H1 (cell line): ENCODE measurements at regions not wholly inside any gene's neighbourhood (a gene's known extent, or its start where the extent isn't known, plus 50 kb on each side); places are given as distances from the start of the nearest gene placed in this dataset.
"Not testable (repeated sequence)": the region's sequence is repeated elsewhere in the genome, so short reads cannot be mapped to it uniquely, and the experiment has no call there.

ENCODE experiments used
- CTCF ChIA-PET: fragments of 300-600 bp; sonication (Branson Sonifier 250); formaldehyde crosslinking; loops from one replicate; lab custom pipeline; 2021; ENCODE audit not compliant: partially characterized antibody; lab: Charles Lee
- POLR2A ChIA-PET: fragments of 300-600 bp; sonication (Branson Sonifier 250); formaldehyde crosslinking; loops from one replicate; lab custom pipeline; 2021; ENCODE audit warnings: inconsistent platforms; ENCODE audit not compliant: partially characterized antibody; lab: Charles Lee
- DNase-seq, 2 experiments: peaks; one replicate each; pipeline versions ENCODE4 v3.0.0 to v3.0.0-alpha.2; 2010 to 2022; ENCODE audit warnings: low spot score in 2 of 2, low read depth in 1 of 2, mixed read lengths in 1 of 2
- FAIRE-seq: peaks from 2 replicates; lab custom pipeline; 2011; peaks lifted over from hg19 to GRCh38; lab: Jason Lieb, UNC
- H2AFZ ChIP-seq: 2 replicates; pipeline ENCODE4 v1.8.1; 2012; ENCODE audit warnings: low read length, inconsistent platforms
- H2AK5ac ChIP-seq: 2 replicates; pipeline ENCODE4 v1.6.1; 2013; ENCODE audit warnings: low read depth, low read length
- H2BK120ac ChIP-seq: replicated peaks from 2 replicates; pipeline ENCODE3; 2013; ENCODE audit warnings: low read depth, low read length, inconsistent platforms
- H2BK12ac ChIP-seq: 2 replicates; pipeline ENCODE4 v1.6.1; 2013; ENCODE audit warnings: low read depth, low read length
- H2BK15ac ChIP-seq: 2 replicates; pipeline ENCODE4 v1.6.1; 2013; ENCODE audit warnings: low read length
- H2BK20ac ChIP-seq: 2 replicates; pipeline ENCODE4 v1.6.1; 2013; ENCODE audit warnings: low read length
- H2BK5ac ChIP-seq: 2 replicates; pipeline ENCODE4 v1.6.1; 2013; ENCODE audit warnings: low read depth, low read length
- H3K14ac ChIP-seq: 2 replicates; pipeline ENCODE4 v1.6.1; 2013; ENCODE audit warnings: inconsistent platforms; ENCODE audit not compliant: insufficient read length
- H3K18ac ChIP-seq: 2 replicates; pipeline ENCODE4 v1.6.1; 2013; ENCODE audit warnings: low read length; ENCODE audit errors: extremely low read depth
- H3K23ac ChIP-seq: 2 replicates; pipeline ENCODE4 v1.6.1; 2013; ENCODE audit warnings: inconsistent platforms; ENCODE audit not compliant: insufficient read length
- H3K23me2 ChIP-seq: 2 replicates; pipeline ENCODE4 v1.6.1; 2013; ENCODE audit warnings: low read depth, low read length
- H3K27ac ChIP-seq: 2 replicates; pipeline ENCODE4 v1.6.1; 2011; ENCODE audit warnings: low read depth, low read length, inconsistent platforms
- H3K27me3 ChIP-seq, 4 experiments: replicated peaks in 1 of 4; 1 replicate in 1 of 4; 2 replicates in 3 of 4; pipeline versions ENCODE4 v1.6.1 to v1.8.1; 2011 to 2013; ENCODE audit warnings: low read length in 3 of 4, mild to moderate bottlenecking in 3 of 4, inconsistent platforms in 2 of 4, mixed read lengths in 2 of 4, moderate library complexity in 1 of 4; ENCODE audit not compliant: control insufficient read depth in 3 of 4, insufficient read depth in 3 of 4; ENCODE audit errors: extremely low read depth in 1 of 4
- H3K36me3 ChIP-seq, 4 experiments: 2 replicates each; pipeline versions ENCODE4 v1.6.1 to v1.8.1; 2011 to 2013; ENCODE audit warnings: mild to moderate bottlenecking in 4 of 4, low read length in 3 of 4, moderate library complexity in 2 of 4, control low read depth in 1 of 4, inconsistent platforms in 1 of 4; ENCODE audit not compliant: insufficient read depth in 4 of 4, control insufficient read depth in 2 of 4
- H3K4ac ChIP-seq: replicated peaks from 2 replicates; pipeline ENCODE3; 2013; ENCODE audit warnings: low read length, low read depth, mixed read lengths, inconsistent platforms; ENCODE audit not compliant: insufficient read length
- H3K4me1 ChIP-seq, 4 experiments: replicated peaks in 1 of 4; 1 replicate in 1 of 4; 2 replicates in 3 of 4; pipeline versions ENCODE4 v1.6.1 to v1.8.1; 2011 to 2013; ENCODE audit warnings: low read length in 3 of 4, inconsistent platforms in 2 of 4, mixed read lengths in 1 of 4; ENCODE audit not compliant: insufficient read depth in 4 of 4, control insufficient read depth in 3 of 4
- H3K4me2 ChIP-seq, 2 experiments: 2 replicates each; pipeline versions ENCODE4 v1.6.1 to v1.8.1; 2011 to 2013; ENCODE audit warnings: low read depth in 2 of 2, low read length in 2 of 2, control low read depth in 1 of 2, inconsistent platforms in 1 of 2, mild to moderate bottlenecking in 1 of 2; ENCODE audit not compliant: insufficient read depth in 1 of 2
- H3K4me3 ChIP-seq, 4 experiments: fragments of 200-600, 300-600 bp in 1 of 4; sonication (generic), shearing (Covaris generic), sonication (Bioruptor Twin) in 1 of 4; 2 replicates each; pipeline versions ENCODE4 v1.5.1 to v1.8.1; 2011 to 2016; ENCODE audit warnings: low read length in 4 of 4, low read depth in 3 of 4, control low read depth in 2 of 4, inconsistent platforms in 2 of 4, mild to moderate bottlenecking in 2 of 4, mixed read lengths in 1 of 4, moderate library complexity in 1 of 4; ENCODE audit not compliant: insufficient read depth in 2 of 4; ENCODE audit errors: extremely low read depth in 1 of 4
- H3K56ac ChIP-seq: replicated peaks from 2 replicates; pipeline ENCODE3; 2013; ENCODE audit warnings: low read depth, mild to moderate bottlenecking, mixed read lengths, low read length, inconsistent platforms; ENCODE audit not compliant: insufficient read length
- H3K79me1 ChIP-seq: 2 replicates; pipeline ENCODE4 v1.6.1; 2013; ENCODE audit warnings: low read depth, low read length, control low read depth
- H3K79me2 ChIP-seq, 2 experiments: 2 replicates each; pipeline versions ENCODE4 v1.6.1 to v1.8.1; 2012 to 2013; ENCODE audit warnings: low read length in 2 of 2, mild to moderate bottlenecking in 2 of 2, inconsistent platforms in 1 of 2; ENCODE audit not compliant: insufficient read depth in 2 of 2, control insufficient read depth in 1 of 2
- H3K9ac ChIP-seq, 4 experiments: replicated peaks in 1 of 4; 1 replicate in 1 of 4; 2 replicates in 3 of 4; pipeline versions ENCODE4 v1.6.1 to v1.8.1; 2011 to 2013; ENCODE audit warnings: low read depth in 3 of 4, low read length in 3 of 4, control low read depth in 2 of 4, mild to moderate bottlenecking in 2 of 4, moderate library complexity in 2 of 4, inconsistent platforms in 1 of 4; ENCODE audit errors: extremely low read depth in 1 of 4
- H3K9me3 ChIP-seq, 2 experiments: 2 replicates each; pipeline versions ENCODE4 v1.6.1 to v1.8.1; 2012 to 2013; ENCODE audit warnings: mild to moderate bottlenecking in 2 of 2, moderate library complexity in 2 of 2, control low read depth in 1 of 2, inconsistent platforms in 1 of 2, low read depth in 1 of 2, low read length in 1 of 2, mixed read lengths in 1 of 2; ENCODE audit not compliant: insufficient read depth in 2 of 2
- H4K20me1 ChIP-seq, 2 experiments: replicated peaks in 1 of 2; 2 replicates each; pipeline versions ENCODE3 to v1.8.1; 2011 to 2013; ENCODE audit warnings: inconsistent platforms in 2 of 2, low read length in 2 of 2, mild to moderate bottlenecking in 1 of 2; ENCODE audit not compliant: insufficient read depth in 2 of 2, control insufficient read depth in 1 of 2
- H4K5ac ChIP-seq: 2 replicates; pipeline ENCODE4 v1.6.1; 2013; ENCODE audit warnings: low read length, low read depth, mixed read lengths, inconsistent platforms; ENCODE audit not compliant: insufficient read length
- H4K8ac ChIP-seq: 2 replicates; pipeline ENCODE4 v1.8.0; 2013; ENCODE audit warnings: mild to moderate bottlenecking, moderate library complexity, low read length, inconsistent platforms; ENCODE audit not compliant: insufficient read depth; ENCODE audit errors: extremely low read depth
- H4K91ac ChIP-seq: replicated peaks from 2 replicates; pipeline ENCODE3; 2013; ENCODE audit warnings: low read length, mixed read lengths, inconsistent platforms; ENCODE audit not compliant: insufficient read length
- ASH2L ChIP-seq: fragments of 200-600, 300-600 bp; sonication (generic); IDR thresholded peaks from one replicate; pipeline ENCODE4 v1.7.1; 2017; ENCODE audit warnings: low read length
- HDAC2 ChIP-seq, 2 experiments: fragments of 300-600 bp in 1 of 2; sonication (generic) in 1 of 2; IDR thresholded peaks; 2 replicates each; pipeline ENCODE4 v1.6.1; 2011 to 2012; ENCODE audit warnings: low read depth in 2 of 2, low read length in 2 of 2, mild to moderate bottlenecking in 2 of 2, moderate library complexity in 2 of 2, borderline replicate concordance in 1 of 2, inconsistent platforms in 1 of 2
- POLR2AphosphoS5 ChIP-seq: IDR thresholded peaks from 2 replicates; pipeline ENCODE4 v1.6.1; 2011; ENCODE audit warnings: low read depth, low read length
- RFX5 ChIP-seq: IDR thresholded peaks from 2 replicates; pipeline ENCODE4 v1.6.1; 2011; ENCODE audit warnings: low read depth, low read length, improper control_type of control experiment, borderline replicate concordance
- RXRA ChIP-seq: IDR thresholded peaks from 2 replicates; pipeline ENCODE4 v1.6.1; 2011; ENCODE audit warnings: low read depth, mild to moderate bottlenecking, low read length, moderate library complexity; ENCODE audit not compliant: insufficient read depth
- SIRT6 ChIP-seq: IDR thresholded peaks from one replicate; pipeline ENCODE4 v1.7.1; 2012; ENCODE audit warnings: low read length, inconsistent platforms
- TBP ChIP-seq: IDR thresholded peaks from 2 replicates; pipeline ENCODE4 v1.6.1; 2011; ENCODE audit warnings: low read depth, low read length, improper control_type of control experiment
- WGBS, 2 experiments: shearing (Covaris generic) in 1 of 2; methylation state at CpG; one replicate each; pipeline versions ENCODE4 v1.1.6 to v1.1.7; 2013 to 2015; ENCODE audit warnings: low lambda C conversion rate in 2 of 2, mixed read lengths in 2 of 2, inconsistent platforms in 1 of 2, low coverage in 1 of 2, missing lambda C conversion rate in 1 of 2; ENCODE audit not compliant: insufficient replicate concordance in 2 of 2, insufficient coverage in 1 of 2, insufficient read length in 1 of 2; ENCODE audit errors: extremely low coverage in 1 of 2, missing lambda C conversion rate in 1 of 2; 5-methylcytosine and 5-hydroxymethylcytosine counted together
- TF ChIP-seq, protein P1 (sequence below), 3 experiments: IDR thresholded peaks; 1 replicate in 2 of 3; 2 replicates in 1 of 3; pipeline versions ENCODE4 v1.5.1 to v1.6.1; 2011; ENCODE audit warnings: low read length in 3 of 3, mild to moderate bottlenecking in 3 of 3, inconsistent platforms in 2 of 3, low read depth in 1 of 3, moderate library complexity in 1 of 3; ENCODE audit not compliant: insufficient read depth in 1 of 3; ENCODE audit errors: control extremely low read depth in 1 of 3
- TF ChIP-seq, protein P2 (sequence below): IDR thresholded peaks from 2 replicates; pipeline ENCODE4 v1.6.1; 2012; ENCODE audit warnings: inconsistent platforms

DNA sequence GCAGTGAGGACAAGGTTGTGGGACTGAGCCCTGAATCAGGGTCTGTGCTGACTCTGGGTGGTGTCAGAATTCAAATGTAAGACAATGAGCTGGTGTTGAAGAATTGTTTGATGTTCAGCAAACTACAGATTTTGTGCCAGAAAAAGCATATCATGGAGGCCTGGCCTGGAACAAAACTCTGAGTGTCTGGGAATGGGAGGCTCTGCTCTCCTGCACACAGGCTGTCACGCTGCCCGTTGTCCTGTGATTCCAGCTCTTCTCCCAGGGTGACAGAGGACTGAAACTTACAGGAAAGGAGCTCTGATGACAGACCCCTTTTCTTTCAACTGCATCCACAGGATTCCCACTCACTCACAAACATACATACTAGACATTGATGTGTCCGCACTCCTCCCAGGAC lies 120.1 kb downstream of the ZNF486 start (continued):
- no peak for TF ChIP-seq HDAC2 (IDR thresholded peaks at IDR 0.05; ENCODE audit: borderline replicate concordance in 1 of 2, low read depth in 2 of 2, low read length in 2 of 2)
- no peak for TF ChIP-seq ASH2L
- no peak for TF ChIP-seq RFX5
- no peak for TF ChIP-seq POLR2AphosphoS5
- no peak for TF ChIP-seq TBP
- TF ChIP-seq SIRT6 = no peak
- TF ChIP-seq, protein P1, sequence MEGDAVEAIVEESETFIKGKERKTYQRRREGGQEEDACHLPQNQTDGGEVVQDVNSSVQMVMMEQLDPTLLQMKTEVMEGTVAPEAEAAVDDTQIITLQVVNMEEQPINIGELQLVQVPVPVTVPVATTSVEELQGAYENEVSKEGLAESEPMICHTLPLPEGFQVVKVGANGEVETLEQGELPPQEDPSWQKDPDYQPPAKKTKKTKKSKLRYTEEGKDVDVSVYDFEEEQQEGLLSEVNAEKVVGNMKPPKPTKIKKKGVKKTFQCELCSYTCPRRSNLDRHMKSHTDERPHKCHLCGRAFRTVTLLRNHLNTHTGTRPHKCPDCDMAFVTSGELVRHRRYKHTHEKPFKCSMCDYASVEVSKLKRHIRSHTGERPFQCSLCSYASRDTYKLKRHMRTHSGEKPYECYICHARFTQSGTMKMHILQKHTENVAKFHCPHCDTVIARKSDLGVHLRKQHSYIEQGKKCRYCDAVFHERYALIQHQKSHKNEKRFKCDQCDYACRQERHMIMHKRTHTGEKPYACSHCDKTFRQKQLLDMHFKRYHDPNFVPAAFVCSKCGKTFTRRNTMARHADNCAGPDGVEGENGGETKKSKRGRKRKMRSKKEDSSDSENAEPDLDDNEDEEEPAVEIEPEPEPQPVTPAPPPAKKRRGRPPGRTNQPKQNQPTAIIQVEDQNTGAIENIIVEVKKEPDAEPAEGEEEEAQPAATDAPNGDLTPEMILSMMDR (IDR thresholded peaks at IDR 0.05; ENCODE audit: control extremely low read depth in 1 of 3, insufficient read depth in 1 of 3, low read depth in 1 of 3, low read length in 3 of 3) = no peak
- no peak for TF ChIP-seq RXRA
- TF ChIP-seq, protein P2, sequence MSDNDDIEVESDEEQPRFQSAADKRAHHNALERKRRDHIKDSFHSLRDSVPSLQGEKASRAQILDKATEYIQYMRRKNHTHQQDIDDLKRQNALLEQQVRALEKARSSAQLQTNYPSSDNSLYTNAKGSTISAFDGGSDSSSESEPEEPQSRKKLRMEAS = no peak

DNA sequence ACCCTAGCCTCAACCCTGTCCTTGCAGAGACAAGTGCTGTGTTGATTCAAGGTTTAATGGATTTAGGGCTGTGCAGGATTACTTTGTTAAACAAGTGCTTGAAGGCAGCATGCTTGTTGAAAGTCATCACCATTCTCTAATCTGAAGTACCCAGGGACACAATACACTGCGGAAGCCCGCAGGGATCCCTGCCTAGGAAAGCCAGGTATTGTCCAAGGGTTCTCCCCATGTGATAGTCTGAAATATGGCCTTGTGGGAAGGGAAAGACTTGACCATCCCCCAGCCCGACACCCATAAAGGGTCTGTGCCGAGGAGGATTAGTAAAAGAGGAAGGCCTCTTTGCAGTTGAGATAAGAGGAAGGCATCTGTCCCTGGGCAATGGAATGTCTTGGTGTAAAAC lies 118.9 kb downstream of the ZNF486 start:
- CTCF ChIA-PET, H2AFZ ChIP-seq, H3K23me2 ChIP-seq, H3K23ac ChIP-seq, H3K4me1 ChIP-seq, H2BK15ac ChIP-seq, H3K27me3 ChIP-seq, FAIRE-seq, H3K14ac ChIP-seq, H3K79me2 ChIP-seq, H4K91ac ChIP-seq, H3K4me2 ChIP-seq, H3K9me3 ChIP-seq, H3K56ac ChIP-seq, H2BK20ac ChIP-seq, POLR2A ChIA-PET, H3K27ac ChIP-seq, H3K36me3 ChIP-seq, H2BK5ac ChIP-seq, H3K18ac ChIP-seq, H4K5ac ChIP-seq, H2BK12ac ChIP-seq, DNase-seq, H2AK5ac ChIP-seq, H4K8ac ChIP-seq, H3K4me3 ChIP-seq, H3K9ac ChIP-seq, H4K20me1 ChIP-seq, H3K79me1 ChIP-seq, H2BK120ac ChIP-seq, H3K4ac ChIP-seq: not testable (repeated sequence)
- 88% methylated on average over 4 of the region's 4 CpGs; no CpG with 5 or more reads in 1 of the 2 experiments for WGBS, 2 experiments
